Spinal cord (tissue), 9 donors: ENCODE measurements at regions not wholly inside any gene's neighbourhood (a gene's known extent, or its start where the extent isn't known, plus 50 kb on each side); places are given as distances from the start of the nearest gene placed in this dataset.
"Not testable (repeated sequence)": the region's sequence is repeated elsewhere in the genome, so short reads cannot be mapped to it uniquely, and the experiment has no call there.

Source experiments
- DNase-seq, 6 donors: peaks; one replicate each; pipeline versions ENCODE4 v3.0.0 to v3.0.0-alpha.2; 2013 to 2015; ENCODE audit warnings: low spot score in 6 of 6, low read depth in 4 of 6
- H3K27ac ChIP-seq: one replicate; pipeline ENCODE4 v1.5.1; 2013; ENCODE audit warnings: low read depth, low read length, control low read depth
- H3K27me3 ChIP-seq: one replicate; pipeline ENCODE4 v1.6.1; 2013; ENCODE audit warnings: low read length; ENCODE audit not compliant: control insufficient read depth, insufficient read depth
- H3K36me3 ChIP-seq: one replicate; pipeline ENCODE4 v1.6.1; 2013; ENCODE audit warnings: low read length; ENCODE audit not compliant: control insufficient read depth, insufficient read depth
- H3K4me1 ChIP-seq: one replicate; pipeline ENCODE4 v1.6.1; 2013; ENCODE audit warnings: low read length; ENCODE audit not compliant: control insufficient read depth, insufficient read depth
- H3K4me3 ChIP-seq: one replicate; pipeline ENCODE4 v1.5.1; 2013; ENCODE audit warnings: low read depth, low read length, control low read depth
- H3K9me3 ChIP-seq: one replicate; pipeline ENCODE4 v1.6.1; 2013; ENCODE audit warnings: low read length; ENCODE audit not compliant: control insufficient read depth, insufficient read depth
- WGBS: methylation state at CpG from one replicate; pipeline ENCODE4 v1.1.5; 2013; ENCODE audit warnings: missing lambda C conversion rate; ENCODE audit not compliant: insufficient coverage; 5-methylcytosine and 5-hydroxymethylcytosine counted together
- donor health status: healthy.

- WGBS = no CpG with 5 or more reads among the region's 3 CpGs
- Histone ChIP-seq H3K27me3 (no peaks in the 10 kb centered on the region), H3K36me3 (no peaks in the 10 kb centered on the region), H3K27ac (no peak overlapping the region), H3K4me3 (no peak overlapping the region), H3K4me1 (no peaks in the 10 kb centered on the region), H3K9me3 (no peaks in the 10 kb centered on the region)
- peak in 1 of 6 donors; percentile 13 for DNase-seq
These were observed 250.0 kb upstream of the SLC30A5 start for GRCh38 chr5:68843624-68844364.

DNA sequence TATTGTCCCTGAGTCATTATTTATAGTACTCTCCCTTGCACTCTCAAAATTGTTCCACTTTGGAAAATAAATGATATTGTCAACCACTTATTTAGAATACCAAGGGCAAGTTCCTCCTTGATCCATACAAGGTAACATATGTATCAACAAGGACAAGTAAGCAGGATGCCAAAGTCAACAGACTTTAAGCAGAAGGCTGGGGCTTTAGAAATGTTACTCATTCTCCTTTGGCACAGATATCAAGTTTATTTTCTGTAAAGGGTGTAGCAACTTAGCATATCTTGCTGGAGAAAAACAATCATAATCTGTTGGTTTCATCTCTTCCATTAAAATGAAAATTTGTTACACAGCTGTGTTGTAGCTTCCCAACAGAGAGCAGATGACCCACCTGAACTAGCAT lies 248.7 kb upstream of the SLC30A5 start:
- no peak overlapping the region for H3K27ac ChIP-seq
- H3K36me3 ChIP-seq = no peaks in the 10 kb centered on the region
- H3K27me3 ChIP-seq = no peaks in the 10 kb centered on the region
- H3K9me3 ChIP-seq = no peaks in the 10 kb centered on the region
- no peak overlapping the region for H3K4me3 ChIP-seq
- DNase-seq = no peak
- no peaks in the 10 kb centered on the region for H3K4me1 ChIP-seq

DNA sequence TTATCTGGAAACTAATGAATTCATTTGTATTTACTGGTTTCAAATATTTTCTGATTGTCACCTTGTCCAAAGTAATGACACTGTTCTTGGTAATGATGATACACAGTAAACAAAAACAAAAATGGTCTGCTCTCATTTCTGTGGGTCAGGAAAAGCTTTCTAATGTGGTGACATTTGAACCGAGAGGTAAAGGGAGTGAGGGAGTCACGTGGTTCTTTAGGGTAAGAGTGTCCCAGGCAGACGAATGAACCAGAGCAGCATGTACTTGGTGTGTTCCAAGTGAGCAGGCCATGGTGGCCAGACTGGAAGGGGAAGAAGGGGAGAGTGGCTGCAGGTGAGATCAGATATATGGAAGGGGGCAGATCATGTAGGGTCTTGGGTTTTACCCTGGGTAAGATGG lies 247.0 kb upstream of the SLC30A5 start:
- H3K27me3 ChIP-seq = no peaks in the 10 kb centered on the region
- H3K9me3 ChIP-seq = no peaks in the 10 kb centered on the region
- 87% methylated on average over 3 of the region's 3 CpGs for WGBS
- DNase-seq = no peak
- no peaks in the 10 kb centered on the region for H3K36me3 ChIP-seq
- H3K4me1 ChIP-seq = no peaks in the 10 kb centered on the region
- H3K4me3 ChIP-seq = no peak overlapping the region
- H3K27ac ChIP-seq = no peak overlapping the region

GRCh38 chr5:68848091-68848490 lies 245.7 kb upstream of the SLC30A5 start:
- no peak for DNase-seq
- Histone ChIP-seq H3K4me1 (no peaks in the 10 kb centered on the region), H3K27ac (no peak overlapping the region), H3K36me3 (no peaks in the 10 kb centered on the region), H3K27me3 (no peaks in the 10 kb centered on the region), H3K9me3 (no peaks in the 10 kb centered on the region), H3K4me3 (no peak overlapping the region)
- 83% methylated on average over 3 of the region's 3 CpGs for WGBS

GRCh38 chr5:68849103-68849502 lies 244.7 kb upstream of the SLC30A5 start:
- no peak overlapping the region for H3K4me3 ChIP-seq
- H3K27ac ChIP-seq = no peak overlapping the region
- no peaks in the 10 kb centered on the region for H3K36me3 ChIP-seq
- no peaks in the 10 kb centered on the region for H3K4me1 ChIP-seq
- no peaks in the 10 kb centered on the region for H3K9me3 ChIP-seq
- H3K27me3 ChIP-seq = no peaks in the 10 kb centered on the region
- DNase-seq = no peak

GRCh38 chr5:68849906-68850305 lies 243.9 kb upstream of the SLC30A5 start:
- no peaks in the 10 kb centered on the region for H3K4me1 ChIP-seq
- H3K27me3 ChIP-seq = no peaks in the 10 kb centered on the region
- H3K4me3 ChIP-seq = no peak overlapping the region
- WGBS = 100% methylated on average over 1 of the region's 1 CpG
- H3K9me3 ChIP-seq = no peaks in the 10 kb centered on the region
- no peaks in the 10 kb centered on the region for H3K36me3 ChIP-seq
- no peak for DNase-seq
- H3K27ac ChIP-seq = no peak overlapping the region

DNA sequence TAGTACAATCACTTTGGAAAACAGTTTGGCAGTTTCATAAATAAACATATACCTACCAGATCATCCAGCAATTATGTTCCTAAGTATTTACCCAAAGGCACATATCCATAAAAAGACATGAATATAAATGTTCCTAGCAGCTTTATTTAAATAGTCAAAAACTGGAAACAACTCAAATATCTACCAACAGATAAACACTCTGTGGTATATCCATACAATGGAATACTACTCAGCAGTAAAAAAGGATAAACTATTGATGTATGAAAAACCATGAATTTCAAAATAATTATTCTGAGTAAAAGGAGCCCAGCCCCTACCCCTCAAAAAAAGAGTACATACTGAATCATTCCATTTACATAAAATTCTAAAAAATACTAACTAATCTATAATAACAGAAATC lies 232.7 kb upstream of the SLC30A5 start:
- Histone ChIP-seq H3K27ac (no peak overlapping the region), H3K4me1 (no peaks in the 10 kb centered on the region), H3K9me3 (no peaks in the 10 kb centered on the region), H3K36me3 (no peaks in the 10 kb centered on the region), H3K27me3 (no peaks in the 10 kb centered on the region), H3K4me3 (no peak overlapping the region)
- no peak for DNase-seq

- Histone ChIP-seq H3K27me3 (no peaks in the 10 kb centered on the region), H3K4me3 (no peak overlapping the region), H3K9me3 (no peaks in the 10 kb centered on the region), H3K36me3 (no peaks in the 10 kb centered on the region), H3K4me1 (no peaks in the 10 kb centered on the region), H3K27ac (no peak overlapping the region)
- DNase-seq = no peak
- 96% methylated on average over 5 of the region's 5 CpGs for WGBS
These were observed 231.3 kb upstream of the SLC30A5 start for GRCh38 chr5:68862560-68862959.

GRCh38 chr5:68865192-68865591 lies 228.6 kb upstream of the SLC30A5 start:
- 96% methylated on average over 9 of the region's 11 CpGs for WGBS
- not testable (repeated sequence) for DNase-seq, H3K9me3 ChIP-seq, H3K27ac ChIP-seq, H3K4me1 ChIP-seq, H3K27me3 ChIP-seq, H3K36me3 ChIP-seq, H3K4me3 ChIP-seq

- no peaks in the 10 kb centered on the region for H3K36me3 ChIP-seq
- no peak overlapping the region for H3K4me3 ChIP-seq
- H3K27ac ChIP-seq = no peak overlapping the region
- WGBS = no CpG with 5 or more reads among the region's 6 CpGs
- no peaks in the 10 kb centered on the region for H3K27me3 ChIP-seq
- H3K9me3 ChIP-seq = no peaks in the 10 kb centered on the region
- peak in 1 of 6 donors; percentile 29 for DNase-seq
- no peaks in the 10 kb centered on the region for H3K4me1 ChIP-seq
These were observed 221.6 kb upstream of the SLC30A5 start for GRCh38 chr5:68872088-68872839.
